Amniotic stem cell (primary cell): ENCODE measurements at regions not wholly inside any gene's neighbourhood (a gene's known extent, or its start where the extent isn't known, plus 50 kb on each side); places are given as distances from the start of the nearest gene placed in this dataset.

Experiments
- DNase-seq: peaks from one replicate; lab custom pipeline; 2025; lab: John Stamatoyannopoulos, UW

GRCh38 chr2:230642966-230643365 lies 69.7 kb upstream of the CAB39 start:
- no peak for DNase-seq

- DNase-seq, result no peak
Observed at GRCh38 chr2:230643576-230644291, 68.9 kb upstream of the CAB39 start.

GRCh38 chr2:230644356-230644935 lies 68.2 kb upstream of the CAB39 start:
- DNase-seq, result no peak

GRCh38 chr2:230648356-230648755 lies 64.3 kb upstream of the CAB39 start:
- DNase-seq, result no peak

- no peak for DNase-seq
Observed at GRCh38 chr2:230650585-230651137, 62.0 kb upstream of the CAB39 start.

- DNase-seq, result no peak
Observed at GRCh38 chr2:230654057-230654456, 58.6 kb upstream of the CAB39 start.

GRCh38 chr2:230657462-230657861 lies 55.2 kb upstream of the CAB39 start:
- no peak for DNase-seq

GRCh38 chr2:230657906-230658305 lies 54.7 kb upstream of the CAB39 start:
- no peak for DNase-seq

- no peak for DNase-seq
Observed at GRCh38 chr2:230658577-230658876, 54.1 kb upstream of the CAB39 start.

- DNase-seq, result no peak
Observed at GRCh38 chr2:230658877-230659652, 53.6 kb upstream of the CAB39 start.

- no peak for DNase-seq
Observed at GRCh38 chr2:230660294-230661060, 52.2 kb upstream of the CAB39 start.

- no peak for DNase-seq
Observed at GRCh38 chr2:230661072-230661957, 51.3 kb upstream of the CAB39 start.
